Smooth muscle cell (in vitro differentiated cells): ENCODE measurements at regions not wholly inside any gene's neighbourhood (a gene's known extent, or its start where the extent isn't known, plus 50 kb on each side); places are given as distances from the start of the nearest gene placed in this dataset.

Experiments used
- DNase-seq: peaks from one replicate; lab custom pipeline; 2025; ENCODE audit not compliant: unreplicated experiment; lab: John Stamatoyannopoulos, UW
- H2AFZ ChIP-seq: fragments of 200-600 bp; sonication (generic); 2 replicates; pipeline ENCODE4 v1.6.0; 2016; ENCODE audit warnings: antibody characterized with exemption, low read depth, mild to moderate bottlenecking
- H3F3A ChIP-seq: fragments of 200-600 bp; sonication (generic); 2 replicates; pipeline ENCODE4 v1.6.0; 2017; ENCODE audit warnings: antibody characterized with exemption, low read depth
- H3K27ac ChIP-seq: fragments of 200-600 bp; sonication (generic); 2 replicates; pipeline ENCODE4 v1.5.1; 2016; ENCODE audit warnings: low read depth, mild to moderate bottlenecking
- H3K27me3 ChIP-seq: fragments of 200-600 bp; sonication (generic); 2 replicates; pipeline ENCODE4 v1.6.1; 2016; ENCODE audit warnings: low read depth, mild to moderate bottlenecking
- H3K36me3 ChIP-seq: fragments of 200-600 bp; sonication (generic); 2 replicates; pipeline ENCODE4 v1.5.1; 2016; ENCODE audit warnings: low read depth
- H3K4me1 ChIP-seq: fragments of 200-600 bp; sonication (generic); 2 replicates; pipeline ENCODE4 v1.5.1; 2016; ENCODE audit warnings: low read depth
- H3K4me2 ChIP-seq: fragments of 200-600 bp; sonication (generic); 2 replicates; pipeline ENCODE4 v1.6.0; 2016; ENCODE audit warnings: mild to moderate bottlenecking
- H3K4me3 ChIP-seq: fragments of 200-600 bp; sonication (generic); 2 replicates; pipeline ENCODE4 v1.5.1; 2016; ENCODE audit warnings: mild to moderate bottlenecking
- H3K79me2 ChIP-seq: fragments of 200-600 bp; sonication (generic); 2 replicates; pipeline ENCODE4 v1.6.0; 2016; ENCODE audit warnings: low read depth, mild to moderate bottlenecking
- H3K9ac ChIP-seq: fragments of 200-600 bp; sonication (generic); 2 replicates; pipeline ENCODE4 v1.6.0; 2016; ENCODE audit warnings: low read depth
- H3K9me3 ChIP-seq: fragments of 200-600 bp; sonication (generic); replicated peaks from 2 replicates; pipeline ENCODE4 v1.5.1; 2016; ENCODE audit warnings: low read depth
- H4K20me1 ChIP-seq: fragments of 200-600 bp; sonication (generic); 2 replicates; pipeline ENCODE4 v1.6.0; 2016; ENCODE audit warnings: low read depth
- WGBS: methylation state at CpG from one replicate; pipeline ENCODE4 v1.1.7; 2016; ENCODE audit warnings: low lambda C conversion rate; 5-methylcytosine and 5-hydroxymethylcytosine counted together
- TF ChIP-seq, protein P1 (sequence below): fragments of 200-600 bp; sonication (generic); IDR thresholded peaks from 2 replicates; pipeline ENCODE4 v1.5.1; 2017; ENCODE audit warnings: borderline replicate concordance, mild to moderate bottlenecking, antibody characterized with exemption; ENCODE audit not compliant: insufficient read depth, poor library complexity, severe bottlenecking

DNA sequence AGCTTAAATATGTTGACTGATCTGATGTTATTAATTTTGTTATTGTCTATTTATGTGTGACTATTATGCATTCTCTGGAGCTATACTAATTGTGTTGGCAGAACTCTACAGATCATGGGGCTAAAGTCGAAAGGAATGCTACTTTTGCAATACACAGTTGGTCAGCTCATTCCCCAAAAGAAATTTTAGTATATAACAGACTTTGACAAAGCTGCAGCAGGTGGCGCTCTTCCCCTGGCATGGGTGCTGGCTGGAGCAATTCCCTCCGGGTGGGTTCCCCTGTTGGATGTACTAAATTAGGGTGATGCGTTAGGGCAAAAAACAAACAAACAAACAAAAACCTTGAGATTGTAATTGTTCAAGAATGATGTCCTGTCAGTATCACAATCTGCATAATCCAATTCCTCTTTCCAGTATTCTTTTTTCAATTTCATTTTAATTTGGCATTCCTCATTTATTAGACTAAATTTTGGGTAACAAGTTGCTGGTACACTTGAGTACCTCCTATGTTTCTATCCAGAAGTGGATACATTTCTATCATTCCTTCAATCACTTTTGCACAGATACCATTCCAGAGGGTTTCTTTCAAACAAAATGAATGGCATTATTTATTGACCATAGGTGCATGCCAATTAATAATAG lies 322.8 kb upstream of the EDNRB start:
- H3K9me3 ChIP-seq: no peaks in the 10 kb centered on the region
- TF ChIP-seq, protein P1, sequence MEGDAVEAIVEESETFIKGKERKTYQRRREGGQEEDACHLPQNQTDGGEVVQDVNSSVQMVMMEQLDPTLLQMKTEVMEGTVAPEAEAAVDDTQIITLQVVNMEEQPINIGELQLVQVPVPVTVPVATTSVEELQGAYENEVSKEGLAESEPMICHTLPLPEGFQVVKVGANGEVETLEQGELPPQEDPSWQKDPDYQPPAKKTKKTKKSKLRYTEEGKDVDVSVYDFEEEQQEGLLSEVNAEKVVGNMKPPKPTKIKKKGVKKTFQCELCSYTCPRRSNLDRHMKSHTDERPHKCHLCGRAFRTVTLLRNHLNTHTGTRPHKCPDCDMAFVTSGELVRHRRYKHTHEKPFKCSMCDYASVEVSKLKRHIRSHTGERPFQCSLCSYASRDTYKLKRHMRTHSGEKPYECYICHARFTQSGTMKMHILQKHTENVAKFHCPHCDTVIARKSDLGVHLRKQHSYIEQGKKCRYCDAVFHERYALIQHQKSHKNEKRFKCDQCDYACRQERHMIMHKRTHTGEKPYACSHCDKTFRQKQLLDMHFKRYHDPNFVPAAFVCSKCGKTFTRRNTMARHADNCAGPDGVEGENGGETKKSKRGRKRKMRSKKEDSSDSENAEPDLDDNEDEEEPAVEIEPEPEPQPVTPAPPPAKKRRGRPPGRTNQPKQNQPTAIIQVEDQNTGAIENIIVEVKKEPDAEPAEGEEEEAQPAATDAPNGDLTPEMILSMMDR: peak; percentile 67
- H3K4me2 ChIP-seq: no peak overlapping the region
- H3K79me2 ChIP-seq: no peaks in the 10 kb centered on the region
- no peaks in the 10 kb centered on the region for H4K20me1 ChIP-seq
- WGBS: 16% methylated on average over 4 of the region's 4 CpGs
- H3K36me3 ChIP-seq: no peaks in the 10 kb centered on the region
- no peak overlapping the region for H3K9ac ChIP-seq
- H2AFZ ChIP-seq: no peak overlapping the region
- H3F3A ChIP-seq: no peaks in the 10 kb centered on the region
- H3K4me1 ChIP-seq: no peaks in the 10 kb centered on the region
- no peaks in the 10 kb centered on the region for H3K27me3 ChIP-seq
- no peak overlapping the region for H3K27ac ChIP-seq
- H3K4me3 ChIP-seq: no peak overlapping the region
- no peak for DNase-seq

DNA sequence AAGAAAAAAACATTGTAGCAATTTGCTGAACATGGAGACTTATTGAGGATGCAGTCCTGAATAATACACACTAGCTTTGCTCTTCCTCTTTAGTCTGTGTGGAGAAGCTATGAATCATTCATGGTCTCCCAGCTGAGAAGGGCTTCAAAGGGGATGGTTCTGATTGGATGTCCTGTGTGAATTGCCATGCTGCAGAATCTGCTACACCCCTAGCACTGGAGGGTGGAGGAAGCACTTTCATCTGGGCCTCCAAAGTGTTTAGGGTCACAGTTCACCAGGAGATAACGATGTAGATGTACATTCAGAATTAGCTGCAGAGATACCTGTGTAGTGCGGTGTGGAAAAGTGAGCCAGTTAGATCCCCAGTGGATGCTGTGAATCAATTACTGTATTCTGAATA lies 321.1 kb upstream of the EDNRB start:
- H3K9ac ChIP-seq: no peak overlapping the region
- no peaks in the 10 kb centered on the region for H3K27me3 ChIP-seq
- no peaks in the 10 kb centered on the region for H3K9me3 ChIP-seq
- no peak overlapping the region for H2AFZ ChIP-seq
- no peak for DNase-seq
- WGBS: 87% methylated on average over 2 of the region's 2 CpGs
- H3K4me1 ChIP-seq: no peaks in the 10 kb centered on the region
- H3K79me2 ChIP-seq: no peaks in the 10 kb centered on the region
- H4K20me1 ChIP-seq: no peaks in the 10 kb centered on the region
- no peaks in the 10 kb centered on the region for H3K36me3 ChIP-seq
- no peak overlapping the region for H3K4me2 ChIP-seq
- no peak overlapping the region for H3K4me3 ChIP-seq
- H3K27ac ChIP-seq: no peak overlapping the region
- H3F3A ChIP-seq: no peaks in the 10 kb centered on the region
- TF ChIP-seq, protein P1: no peak

DNA sequence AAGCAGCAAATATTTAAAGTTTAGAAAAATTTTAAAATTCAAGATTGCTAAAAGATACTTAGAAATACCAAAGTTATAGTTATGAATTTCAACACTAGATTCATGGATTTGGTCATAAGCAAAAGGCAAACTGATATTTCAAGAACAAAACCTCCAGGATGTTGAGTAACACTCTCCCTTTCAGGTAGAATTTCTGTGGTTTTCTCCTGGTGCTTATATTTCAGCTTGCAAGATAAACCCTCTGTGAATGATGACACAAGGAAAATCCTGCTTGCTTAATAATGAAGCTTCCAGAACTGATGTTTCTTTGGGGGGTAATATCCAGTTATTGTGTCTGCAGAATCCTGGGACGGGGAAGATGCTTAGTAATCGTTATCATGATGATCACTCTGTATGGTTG lies 320.3 kb upstream of the EDNRB start:
- Histone ChIP-seq H2AFZ (no peak overlapping the region), H3K4me1 (no peaks in the 10 kb centered on the region), H3K4me3 (no peak overlapping the region), H3K9ac (no peak overlapping the region), H3K79me2 (no peaks in the 10 kb centered on the region), H4K20me1 (no peaks in the 10 kb centered on the region), H3K27me3 (no peaks in the 10 kb centered on the region), H3K27ac (no peak overlapping the region), H3K4me2 (no peak overlapping the region), H3F3A (no peaks in the 10 kb centered on the region), H3K9me3 (no peaks in the 10 kb centered on the region), H3K36me3 (no peaks in the 10 kb centered on the region)
- DNase-seq: no peak
- 84% methylated on average over 2 of the region's 2 CpGs for WGBS
- TF ChIP-seq, protein P1: no peak

DNA sequence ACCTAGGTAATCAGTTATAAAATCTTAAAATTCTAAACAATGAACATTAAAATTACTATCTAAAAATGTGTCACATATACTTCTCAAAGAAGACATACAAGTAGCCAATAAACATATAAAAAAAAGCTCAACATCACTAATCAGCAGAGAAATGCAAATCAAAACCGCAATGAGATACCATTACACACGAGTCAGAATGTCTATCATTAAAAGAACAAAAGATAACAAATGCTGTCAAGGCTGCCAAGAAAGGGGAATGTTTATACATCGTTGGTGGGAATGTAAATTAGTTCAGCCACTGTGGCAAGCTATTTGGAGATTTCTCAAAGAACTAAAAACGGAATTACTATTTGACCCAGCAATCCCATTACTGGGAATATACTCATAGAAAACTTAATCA lies 310.3 kb upstream of the EDNRB start:
- Histone ChIP-seq H3K4me1 (no peaks in the 10 kb centered on the region), H3K79me2 (no peaks in the 10 kb centered on the region), H3K9me3 (no peaks in the 10 kb centered on the region), H4K20me1 (no peaks in the 10 kb centered on the region), H3K9ac (no peak overlapping the region), H2AFZ (no peak overlapping the region), H3K27ac (no peak overlapping the region), H3K4me3 (no peak overlapping the region), H3K36me3 (no peaks in the 10 kb centered on the region), H3K4me2 (no peak overlapping the region), H3K27me3 (no peaks in the 10 kb centered on the region), H3F3A (no peaks in the 10 kb centered on the region)
- WGBS: 67% methylated on average over 4 of the region's 4 CpGs
- DNase-seq: no peak
- TF ChIP-seq, protein P1: no peak
